Hepatocyte (in vitro differentiated cells): ENCODE measurements at regions not wholly inside any gene's neighbourhood (a gene's known extent, or its start where the extent isn't known, plus 50 kb on each side); places are given as distances from the start of the nearest gene placed in this dataset. TPM values are rescaled to one million over a fixed set of nuclear protein-coding genes. Genes with fewer than 3 reads are reported as not detected.

Experiments used
- DNase-seq: peaks from one replicate; pipeline ENCODE4 v3.0.0-alpha.2; 2016; ENCODE audit warnings: low spot score
- H2AFZ ChIP-seq: fragments of 200-600 bp; sonication (generic); 2 replicates; pipeline ENCODE4 v1.6.0; 2016; ENCODE audit warnings: antibody characterized with exemption, mild to moderate bottlenecking
- H3K27ac ChIP-seq: fragments of 200-600 bp; sonication (generic); 2 replicates; pipeline ENCODE4 v1.5.1; 2016; ENCODE audit warnings: mild to moderate bottlenecking
- H3K27me3 ChIP-seq: fragments of 200-600 bp; sonication (generic); 2 replicates; pipeline ENCODE4 v1.6.1; 2016
- H3K36me3 ChIP-seq: fragments of 200-600 bp; sonication (generic); replicated peaks from 2 replicates; pipeline ENCODE4 v1.5.1; 2016; ENCODE audit warnings: low read depth; ENCODE audit not compliant: insufficient read depth
- H3K4me1 ChIP-seq: fragments of 200-600 bp; sonication (generic); 2 replicates; pipeline ENCODE4 v1.5.1; 2016; ENCODE audit warnings: mild to moderate bottlenecking, moderate library complexity; ENCODE audit not compliant: insufficient read depth
- H3K4me2 ChIP-seq: fragments of 200-600 bp; sonication (generic); 2 replicates; pipeline ENCODE4 v1.6.0; 2016
- H3K4me3 ChIP-seq: fragments of 200-600 bp; sonication (generic); 2 replicates; pipeline ENCODE4 v1.5.1; 2016; ENCODE audit warnings: mild to moderate bottlenecking
- H3K79me2 ChIP-seq: fragments of 200-600 bp; sonication (generic); 2 replicates; pipeline ENCODE4 v1.6.0; 2017; ENCODE audit warnings: mild to moderate bottlenecking
- H3K9me2 ChIP-seq: fragments of 200-600 bp; sonication (generic); replicated peaks from 2 replicates; pipeline ENCODE4 v1.6.0; 2017; ENCODE audit warnings: mild to moderate bottlenecking; ENCODE audit not compliant: insufficient read depth
- H3K9me3 ChIP-seq: fragments of 200-600 bp; sonication (generic); 2 replicates; pipeline ENCODE4 v1.5.1; 2016; ENCODE audit warnings: low read depth, mild to moderate bottlenecking
- H4K20me1 ChIP-seq: fragments of 200-600 bp; sonication (generic); 2 replicates; pipeline ENCODE4 v1.6.0; 2016; ENCODE audit warnings: mild to moderate bottlenecking; ENCODE audit not compliant: insufficient read depth, poor library complexity, severe bottlenecking
- CTCF ChIP-seq: fragments of 200-600 bp; sonication (generic); IDR thresholded peaks from 2 replicates; pipeline ENCODE4 v1.5.1; 2016; ENCODE audit warnings: antibody characterized with exemption, mild to moderate bottlenecking; ENCODE audit not compliant: poor library complexity
- EZH2 ChIP-seq: fragments of 200-600 bp; sonication (generic); IDR thresholded peaks from 2 replicates; pipeline ENCODE4 v1.6.1; 2016; ENCODE audit warnings: antibody characterized with exemption, mild to moderate bottlenecking, borderline replicate concordance
- EZH2phosphoT487 ChIP-seq: fragments of 200-600 bp; sonication (generic); IDR thresholded peaks from one replicate; pipeline ENCODE4 v1.6.1; 2018; ENCODE audit warnings: antibody characterized with exemption, mild to moderate bottlenecking, low read depth, moderate library complexity; ENCODE audit not compliant: unreplicated experiment, severe bottlenecking
- WGBS: methylation state at CpG from one replicate; pipeline ENCODE4 v1.1.6; 2016; ENCODE audit warnings: low lambda C conversion rate; ENCODE audit errors: missing lambda C conversion rate; 5-methylcytosine and 5-hydroxymethylcytosine counted together
- small RNA-seq: library from RNA; depleted of rRNA; stranded (forward); fragments of <200 nt; gene quantifications from one replicate; pipeline ENCODE3, GENCODE V24; 2014

GRCh38 chr9:72415948-72416347, 50.9 kb upstream of the ZFAND5 start:
- Histone ChIP-seq H4K20me1 (no peaks in the 10 kb centered on the region), H2AFZ (no peak overlapping the region), H3K4me2 (no peak overlapping the region), H3K27me3 (no peaks in the 10 kb centered on the region), H3K4me3 (no peak overlapping the region), H3K36me3 (no peaks in the 10 kb centered on the region), H3K9me2 (no peaks in the 10 kb centered on the region), H3K79me2 (no peaks in the 10 kb centered on the region), H3K9me3 (no peaks in the 10 kb centered on the region), H3K27ac (no peak overlapping the region), H3K4me1 (no peaks in the 10 kb centered on the region)
- 90% methylated on average over 2 of the region's 2 CpGs for WGBS
- no peak for DNase-seq
- no peak for TF ChIP-seq EZH2

- Histone ChIP-seq H3K4me3 (no peak overlapping the region), H3K79me2 (no peaks in the 10 kb centered on the region), H3K9me2 (no peaks in the 10 kb centered on the region), H4K20me1 (no peaks in the 10 kb centered on the region), H3K27ac (no peak overlapping the region), H2AFZ (no peak overlapping the region), H3K4me1 (no peaks in the 10 kb centered on the region), H3K9me3 (no peaks in the 10 kb centered on the region), H3K4me2 (no peak overlapping the region), H3K36me3 (no peaks in the 10 kb centered on the region), H3K27me3 (no peaks in the 10 kb centered on the region)
- no peak for DNase-seq
- no peak for TF ChIP-seq EZH2
- no peak for TF ChIP-seq EZH2phosphoT487
- no peak for TF ChIP-seq CTCF
Observed at GRCh38 chr9:72415163-72415562, 50.2 kb upstream of the ZFAND5 start.

Small RNA genes lying in the stretch of these regions (small RNA-seq; reads per million reads assigned to genes)
- not detected for gene AL445646.1
